HG03108 (cell line): ENCODE measurements at regions not wholly inside any gene's neighbourhood (a gene's known extent, or its start where the extent isn't known, plus 50 kb on each side); places are given as distances from the start of the nearest gene placed in this dataset.
"Not testable (repeated sequence)": the region's sequence is repeated elsewhere in the genome, so short reads cannot be mapped to it uniquely, and the experiment has no call there.

Experiments used
- ATAC-seq: cut with Tn5 transposase; IDR thresholded peaks from one replicate; pipeline ENCODE4 v1.9.1; 2021; ENCODE audit warnings: moderate library complexity; ENCODE audit not compliant: unreplicated experiment

DNA sequence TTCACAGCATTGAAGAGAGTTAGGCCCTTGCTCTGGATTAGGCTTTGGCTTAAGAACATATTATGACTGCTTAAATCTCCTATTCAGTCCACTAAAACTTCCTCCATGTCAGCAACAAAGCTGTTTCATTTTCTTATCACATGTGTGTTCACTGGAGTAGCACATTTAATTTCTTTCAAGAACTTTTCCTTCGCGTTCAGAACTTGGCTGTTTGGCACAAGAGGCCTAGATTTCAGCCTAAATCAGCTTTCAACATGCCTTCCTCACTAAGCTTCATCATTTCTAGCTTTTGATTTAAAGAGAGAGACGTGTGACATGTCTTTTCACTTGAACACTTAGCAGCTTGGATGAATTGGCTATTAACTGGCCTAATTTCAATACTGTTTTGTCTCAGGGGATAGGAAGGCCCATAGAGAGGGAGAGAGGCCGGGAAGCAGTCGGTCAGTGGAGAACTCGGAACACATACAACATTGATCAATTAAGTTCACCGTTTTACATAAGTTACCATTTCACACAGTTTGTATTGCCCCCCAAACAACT, 885.2 kb upstream of the AUTS2 start:
- ATAC-seq, result no peak

DNA sequence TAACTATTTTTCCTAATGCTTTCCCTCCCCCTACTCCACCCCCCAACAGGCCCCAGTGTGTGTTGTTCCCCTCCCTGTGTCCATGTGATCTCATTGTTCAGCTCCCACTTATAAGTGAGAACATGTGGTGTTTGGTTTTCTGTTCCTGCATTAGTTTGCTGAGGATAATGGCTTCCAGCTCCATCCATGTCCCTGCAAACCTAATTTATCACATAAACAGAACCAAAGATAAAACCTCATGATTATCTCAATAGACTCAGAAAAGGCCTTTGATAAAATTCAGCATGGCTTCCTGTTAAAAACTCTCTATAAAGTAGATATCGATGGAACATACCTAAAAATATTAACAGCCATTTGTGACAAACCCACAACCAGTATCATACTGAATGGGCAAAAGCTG, 884.1 kb upstream of the AUTS2 start:
- ATAC-seq, result not testable (repeated sequence)

DNA sequence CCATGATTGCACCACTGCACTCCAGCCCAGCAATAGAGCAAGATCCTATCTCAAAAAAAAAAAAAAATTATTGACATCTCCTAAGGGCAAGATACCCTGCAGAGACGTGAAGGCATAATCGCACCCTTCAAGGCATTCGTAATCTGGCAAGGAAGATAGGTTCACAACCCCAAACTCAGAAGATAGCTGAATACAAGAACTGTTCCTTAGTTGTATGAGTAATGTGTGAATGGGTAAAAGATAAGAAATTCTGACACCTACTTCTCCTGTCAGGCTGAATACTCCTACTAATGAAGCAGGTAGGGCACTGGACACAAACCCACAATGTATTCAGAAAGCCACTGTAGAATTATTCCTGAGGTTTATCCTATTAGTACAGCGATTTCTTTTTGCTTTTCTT, 882.4 kb upstream of the AUTS2 start:
- ATAC-seq, result no peak

DNA sequence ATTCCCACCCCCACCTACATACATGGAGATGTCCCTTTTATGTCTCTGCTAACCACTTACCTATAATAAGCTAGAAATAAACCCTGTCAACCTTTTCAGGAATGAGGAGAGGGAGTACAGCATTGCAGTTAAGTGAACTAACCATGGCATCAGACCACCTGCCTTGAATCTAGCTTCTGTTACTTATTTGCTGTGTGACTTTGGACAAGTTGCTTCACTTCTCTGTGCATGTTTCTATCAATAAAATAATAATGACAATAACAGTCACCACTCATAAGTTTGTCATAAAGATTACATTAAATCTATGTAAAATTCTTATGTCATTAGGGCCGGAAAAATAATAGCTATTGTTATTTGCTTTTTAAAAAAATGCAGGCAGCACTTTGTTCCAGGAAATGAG, 881.1 kb upstream of the AUTS2 start:
- no peak for ATAC-seq

DNA sequence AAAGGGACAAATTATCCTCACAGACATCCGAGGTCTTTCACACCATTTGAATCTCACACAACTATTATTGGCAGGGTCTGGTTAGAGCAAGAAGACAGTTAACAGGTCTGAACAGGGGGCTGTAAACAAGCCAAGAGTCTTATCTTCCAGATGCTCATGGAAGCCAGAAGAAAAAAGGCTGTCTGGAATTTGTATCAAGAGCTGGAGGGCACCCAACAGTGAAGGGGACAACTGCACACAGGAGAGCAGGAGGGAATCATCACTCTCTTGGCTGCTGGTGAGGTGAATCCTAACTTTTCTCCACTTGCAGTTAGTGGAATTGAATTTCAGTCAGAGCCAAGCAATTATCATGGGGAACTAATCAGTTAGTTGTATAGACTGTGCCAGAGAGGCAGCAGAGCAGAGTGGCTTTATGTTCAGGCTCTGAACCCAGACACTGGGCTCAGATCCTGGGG, 880.2 kb upstream of the AUTS2 start:
- ATAC-seq, result no peak

DNA sequence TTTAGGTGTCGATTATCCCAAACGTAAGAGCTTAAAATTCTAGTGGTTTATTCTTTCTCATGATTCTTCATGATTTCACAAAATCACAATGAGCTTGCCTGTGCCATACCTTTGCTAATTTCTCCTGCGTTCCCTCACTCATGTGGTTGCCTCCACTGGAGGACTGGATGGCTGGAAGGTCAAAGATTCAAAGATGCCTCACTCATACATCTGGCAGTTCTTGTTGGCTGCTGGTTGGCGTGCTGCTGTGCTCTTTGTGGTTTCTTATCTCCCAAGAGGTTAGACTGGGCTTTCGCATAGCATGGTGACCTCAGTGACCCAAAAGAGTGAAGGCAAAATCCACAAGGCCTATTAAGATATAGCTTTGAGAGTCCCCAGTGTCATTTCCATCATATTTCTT, 877.6 kb upstream of the AUTS2 start:
- ATAC-seq, result no peak

DNA sequence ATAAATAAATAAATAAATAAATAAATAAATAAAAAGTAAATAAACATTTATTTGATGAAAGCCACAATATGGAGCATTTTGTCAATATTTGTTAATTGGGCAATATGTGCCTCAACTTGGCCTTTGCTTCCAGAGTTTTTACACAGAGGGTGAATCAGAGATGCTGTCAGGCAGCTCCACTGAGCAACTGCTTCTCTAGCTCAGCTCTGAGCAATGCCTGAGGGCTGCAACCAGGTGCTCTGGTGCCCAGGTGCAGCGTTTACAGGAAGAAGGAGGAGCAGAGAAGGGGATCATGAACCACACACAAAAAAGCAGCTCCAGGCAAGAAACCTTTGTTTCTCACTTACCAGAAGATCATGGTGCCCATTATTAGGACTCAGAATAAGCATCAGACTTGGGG, 876.2 kb upstream of the AUTS2 start:
- ATAC-seq, result no peak

DNA sequence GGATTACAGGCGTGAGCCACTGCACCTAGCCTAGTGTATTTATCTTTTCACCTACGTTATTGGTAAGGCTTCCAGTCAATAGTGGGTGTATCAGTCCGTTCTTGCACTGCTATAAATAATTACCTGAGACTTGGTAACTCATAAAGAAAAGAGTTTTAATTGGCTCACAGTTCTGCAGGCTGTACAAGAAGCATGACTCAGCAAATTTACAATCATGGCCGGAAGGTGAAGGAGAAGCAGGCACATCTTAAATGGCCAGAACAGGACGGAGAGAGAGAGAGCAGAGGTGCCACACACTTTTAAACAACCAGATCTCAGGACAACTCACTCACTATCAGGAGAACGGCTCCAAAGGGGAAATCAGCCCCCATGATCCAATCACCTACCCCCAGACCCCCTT, 873.3 kb upstream of the AUTS2 start:
- no peak for ATAC-seq

DNA sequence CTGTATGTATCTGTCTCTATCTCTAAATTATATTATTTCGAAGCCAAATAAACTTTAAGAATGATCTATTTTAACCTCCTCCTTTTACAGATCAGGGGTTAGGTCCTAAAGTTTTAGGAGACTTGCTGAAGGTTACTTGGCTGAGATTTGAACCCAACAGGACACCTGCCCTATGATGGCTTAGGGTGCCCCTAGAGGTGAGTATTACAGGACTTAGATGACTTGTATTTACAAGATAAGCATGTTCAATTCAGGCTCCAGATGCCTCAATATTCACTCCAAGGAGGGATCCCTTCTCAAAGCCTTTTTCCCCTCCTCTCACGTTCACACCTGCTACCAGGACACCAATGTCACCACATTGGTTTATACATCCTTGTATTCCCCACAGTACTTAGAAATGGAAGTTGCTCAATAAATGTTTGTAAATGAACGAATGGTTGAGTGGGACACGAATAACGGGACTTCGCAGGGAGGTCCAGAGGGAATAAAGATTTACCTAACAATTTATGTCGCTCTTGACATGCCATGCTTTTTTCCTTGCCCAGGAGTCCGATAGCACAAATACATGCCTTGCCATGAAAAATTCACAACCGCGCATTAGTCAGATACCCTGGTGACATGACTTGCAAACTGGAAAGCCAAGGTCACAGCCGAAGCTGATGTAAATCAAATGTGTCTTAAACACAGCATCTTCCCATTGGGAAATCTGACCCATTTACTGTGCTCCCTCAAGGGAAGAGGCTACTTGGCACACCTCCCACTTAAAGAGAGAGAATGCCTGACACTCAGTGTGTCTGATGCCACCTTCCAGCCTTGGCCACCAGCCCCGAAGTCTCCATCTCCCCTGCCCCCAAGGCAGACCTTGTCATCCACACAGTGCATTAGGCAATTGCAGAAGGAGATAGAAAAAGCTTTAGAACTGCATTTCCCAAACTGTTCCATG, 872.2 kb upstream of the AUTS2 start:
- no peak for ATAC-seq

DNA sequence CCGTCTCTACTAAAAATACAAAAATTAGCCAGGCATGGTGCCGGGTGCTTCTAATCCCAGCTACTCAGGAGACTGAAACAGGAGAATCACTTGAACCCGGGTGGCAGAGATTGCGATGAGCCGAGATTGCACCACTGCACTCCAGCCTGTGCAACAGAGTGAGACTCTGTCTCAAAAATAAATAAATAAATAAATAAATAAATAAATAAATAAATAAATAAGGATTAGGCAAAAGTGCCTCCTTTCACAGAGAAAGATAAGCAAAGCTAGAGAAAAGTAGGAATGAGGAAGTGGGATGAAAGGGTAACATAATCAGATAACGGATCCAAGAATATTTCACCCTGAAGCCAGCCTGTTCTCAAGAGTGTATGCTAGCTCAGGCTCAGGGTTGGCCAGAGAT, 869.6 kb upstream of the AUTS2 start:
- ATAC-seq, result not testable (repeated sequence)

DNA sequence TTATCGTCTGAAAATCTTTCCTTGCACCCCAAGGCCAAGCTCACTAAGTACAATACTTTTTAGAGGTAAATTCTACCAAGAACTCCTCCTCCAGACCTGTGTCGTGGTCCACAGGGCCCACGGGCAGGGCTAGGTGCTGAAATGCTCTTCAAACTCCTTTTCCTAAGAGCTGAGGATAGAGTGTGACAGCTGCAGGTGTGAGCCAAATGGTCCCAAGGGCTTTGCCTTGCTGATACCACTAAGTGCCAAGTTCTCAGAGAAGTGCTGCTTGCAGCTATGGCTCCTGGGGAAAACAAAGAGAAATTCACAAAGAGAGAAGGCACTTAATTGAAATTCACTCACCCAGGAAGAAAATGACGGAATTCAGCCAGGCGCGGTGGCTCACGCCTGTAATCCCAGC, 868.9 kb upstream of the AUTS2 start:
- no peak for ATAC-seq

DNA sequence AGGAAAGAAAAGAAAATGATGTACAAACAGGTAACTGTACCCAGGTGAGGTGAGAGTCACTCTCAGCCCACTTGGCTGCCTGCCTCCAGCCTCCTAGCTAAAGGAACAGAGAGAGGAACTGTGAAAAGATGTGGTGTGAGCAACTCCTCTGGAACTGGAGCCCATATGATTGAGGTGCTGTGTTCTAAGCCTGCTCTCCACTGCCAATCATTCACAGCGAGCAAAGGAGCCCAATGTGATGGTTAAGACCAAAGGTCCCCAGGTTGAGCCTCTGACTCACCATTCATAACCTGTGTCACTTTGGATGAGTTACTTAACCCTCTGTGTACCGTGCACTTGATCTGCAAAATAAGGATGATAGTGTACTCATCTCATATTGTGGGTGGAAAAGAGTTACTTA, 868.1 kb upstream of the AUTS2 start:
- no peak for ATAC-seq

DNA sequence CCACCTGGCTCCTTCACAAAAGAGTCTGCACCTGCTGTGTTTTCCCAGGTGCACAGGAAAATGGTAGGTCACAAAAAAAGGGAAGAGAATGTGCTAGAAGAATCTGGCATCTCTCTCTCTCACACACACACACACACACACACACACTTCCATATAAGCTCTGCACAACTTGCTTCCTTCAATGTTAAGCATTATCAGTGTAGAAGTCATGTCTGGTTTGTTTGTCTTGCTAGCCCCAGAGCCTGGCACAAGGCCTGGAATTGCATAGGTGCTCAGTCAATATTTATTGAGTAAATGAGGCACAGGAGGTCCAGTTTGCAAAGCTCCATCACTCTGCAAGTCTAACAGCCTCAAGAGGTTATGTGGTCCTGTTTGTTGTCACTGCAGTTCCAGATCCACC, 867.3 kb upstream of the AUTS2 start:
- ATAC-seq, result no peak

DNA sequence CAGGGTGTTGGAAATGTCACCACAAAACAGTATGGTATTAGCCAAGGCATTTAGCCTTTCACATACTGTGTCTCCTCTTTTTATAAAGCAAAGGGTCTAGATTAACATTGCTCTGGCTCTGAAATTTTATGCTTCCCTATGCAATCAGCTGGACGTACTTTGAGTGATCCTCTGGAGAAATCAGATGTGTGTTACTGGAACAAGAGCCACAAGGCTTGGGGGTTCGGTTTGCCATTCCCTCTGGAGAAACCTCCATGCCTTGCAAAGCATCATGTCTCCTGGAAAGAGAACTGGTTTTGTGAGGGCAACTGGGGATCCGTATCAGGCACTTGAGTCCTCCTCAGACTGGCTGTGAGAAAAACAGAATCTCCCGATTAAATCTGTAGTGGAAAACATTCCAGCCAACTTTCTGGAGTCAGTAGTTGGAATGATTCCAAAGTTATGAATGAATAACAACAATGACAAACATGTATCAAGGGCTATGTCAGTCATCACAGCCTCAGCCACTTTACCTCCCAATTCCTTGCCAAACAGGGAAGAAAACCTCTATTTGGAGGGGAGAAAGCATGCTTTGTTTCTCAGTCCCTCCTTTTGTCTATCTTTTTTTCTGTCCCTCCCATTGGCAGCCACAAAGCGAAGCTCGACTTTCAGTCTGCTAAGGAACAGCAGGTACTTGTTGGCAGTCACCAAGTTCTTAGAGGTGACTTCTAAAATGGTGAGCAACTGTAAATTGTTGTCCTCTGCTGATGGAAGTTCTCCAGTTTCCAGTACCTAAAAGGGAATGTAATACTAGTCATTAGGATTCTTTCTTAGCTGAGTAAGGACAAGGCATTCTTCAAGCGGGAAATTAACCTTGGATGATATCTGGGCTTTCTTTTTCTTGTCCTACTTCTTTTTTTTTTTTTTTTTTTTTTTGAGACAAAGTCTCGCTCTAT, 864.8 kb upstream of the AUTS2 start:
- no peak for ATAC-seq

DNA sequence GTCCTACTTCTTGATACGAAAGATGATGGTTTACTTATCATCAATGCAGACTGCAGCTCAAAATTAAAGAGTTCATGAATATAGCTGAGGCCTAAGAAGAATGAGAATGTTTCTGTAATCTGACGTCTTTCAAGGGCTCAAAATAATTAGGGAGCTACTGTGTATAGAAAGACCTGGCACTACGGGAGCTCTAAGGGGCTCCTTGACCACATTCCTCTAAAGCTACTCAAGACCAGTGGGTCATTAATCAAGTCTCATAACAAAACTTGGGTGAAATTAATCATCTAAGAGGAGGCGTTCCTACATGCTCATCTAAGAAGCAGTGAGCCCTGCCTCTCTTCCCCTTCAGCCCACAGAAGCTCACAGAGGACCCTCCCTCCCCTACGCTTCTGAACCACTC, 863.8 kb upstream of the AUTS2 start:
- ATAC-seq, result no peak

DNA sequence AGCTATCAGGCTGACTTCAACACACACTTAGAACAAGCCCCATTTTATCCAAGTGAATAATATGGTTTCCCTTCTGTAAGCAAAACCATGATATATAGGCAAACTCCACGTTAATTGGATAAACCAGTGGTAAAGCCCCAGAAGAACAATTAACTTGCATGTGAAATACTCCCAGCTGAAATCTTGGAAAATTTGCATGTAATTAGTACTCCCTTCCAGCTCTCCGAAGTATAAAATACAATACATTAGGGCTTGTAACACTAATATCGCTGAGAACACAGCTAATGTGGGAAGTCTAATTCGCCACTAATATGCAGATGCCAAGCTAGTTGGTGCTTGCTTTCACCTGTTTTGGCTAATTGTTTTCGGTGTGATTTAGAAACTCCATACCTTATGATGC, 859.0 kb upstream of the AUTS2 start:
- no peak for ATAC-seq

DNA sequence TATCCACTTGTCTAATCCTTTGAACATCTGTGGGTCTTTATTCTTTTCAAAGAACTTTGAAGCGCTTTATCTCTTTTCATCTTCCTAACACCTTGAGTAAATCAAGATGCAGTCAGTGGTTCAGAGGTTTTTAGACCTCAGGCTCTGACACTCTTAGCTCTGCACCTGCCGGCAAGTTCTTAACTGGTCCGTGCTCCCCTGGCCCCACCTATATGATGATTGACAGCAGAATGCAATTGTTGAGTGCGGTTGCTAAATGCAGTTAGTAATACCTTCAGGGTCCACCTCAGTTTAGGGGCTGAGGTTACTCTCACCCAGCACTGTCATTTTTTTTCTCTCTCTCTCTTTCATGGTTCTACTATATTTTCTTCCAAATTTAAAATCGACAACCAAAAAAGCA, 854.2 kb upstream of the AUTS2 start:
- ATAC-seq, result no peak

DNA sequence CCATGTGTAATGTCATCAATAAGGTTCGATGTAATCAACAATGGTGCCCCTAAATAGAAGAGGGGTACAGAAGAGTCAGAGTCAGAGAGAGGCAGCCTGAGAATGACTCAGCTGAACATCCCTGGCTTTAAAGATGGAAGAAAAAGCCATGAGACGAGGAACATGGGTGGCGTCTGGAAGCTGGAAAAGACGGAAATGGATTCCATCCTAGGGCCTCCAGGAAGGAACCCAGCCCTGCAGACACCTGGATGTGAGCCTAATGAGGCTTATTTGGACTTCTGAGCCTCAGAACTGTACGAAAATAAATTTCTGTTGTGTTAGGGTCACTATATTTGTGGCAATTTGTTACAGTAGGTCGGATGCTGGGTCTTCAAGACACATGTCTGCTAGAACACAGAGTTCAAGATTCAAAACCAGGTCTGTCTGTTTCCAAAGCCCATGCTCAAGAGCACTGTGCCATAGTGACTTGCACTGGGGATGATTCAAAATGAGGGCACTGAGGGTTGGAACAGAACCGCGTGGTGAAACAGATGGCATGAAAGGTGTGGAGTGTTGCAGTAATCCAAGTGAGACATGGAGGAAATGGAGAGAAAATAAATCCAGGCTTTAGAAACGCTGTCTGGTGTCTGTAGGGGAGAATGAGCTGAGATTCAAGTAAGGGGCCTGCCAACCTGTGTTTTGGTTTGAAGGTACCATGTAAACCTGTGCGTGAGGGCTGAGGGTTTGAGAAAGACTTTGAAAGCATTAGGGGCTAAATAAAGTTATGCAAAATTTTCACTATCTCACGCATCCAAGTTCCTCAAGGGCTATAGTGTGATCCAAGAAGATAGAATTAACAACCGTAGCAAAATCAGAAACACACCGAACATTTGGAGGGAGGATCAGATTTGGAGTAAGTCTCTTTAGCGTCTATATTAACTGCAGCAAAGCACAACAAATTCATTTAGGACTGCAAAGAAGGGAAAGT, 849.1 kb upstream of the AUTS2 start:
- ATAC-seq, result no peak

DNA sequence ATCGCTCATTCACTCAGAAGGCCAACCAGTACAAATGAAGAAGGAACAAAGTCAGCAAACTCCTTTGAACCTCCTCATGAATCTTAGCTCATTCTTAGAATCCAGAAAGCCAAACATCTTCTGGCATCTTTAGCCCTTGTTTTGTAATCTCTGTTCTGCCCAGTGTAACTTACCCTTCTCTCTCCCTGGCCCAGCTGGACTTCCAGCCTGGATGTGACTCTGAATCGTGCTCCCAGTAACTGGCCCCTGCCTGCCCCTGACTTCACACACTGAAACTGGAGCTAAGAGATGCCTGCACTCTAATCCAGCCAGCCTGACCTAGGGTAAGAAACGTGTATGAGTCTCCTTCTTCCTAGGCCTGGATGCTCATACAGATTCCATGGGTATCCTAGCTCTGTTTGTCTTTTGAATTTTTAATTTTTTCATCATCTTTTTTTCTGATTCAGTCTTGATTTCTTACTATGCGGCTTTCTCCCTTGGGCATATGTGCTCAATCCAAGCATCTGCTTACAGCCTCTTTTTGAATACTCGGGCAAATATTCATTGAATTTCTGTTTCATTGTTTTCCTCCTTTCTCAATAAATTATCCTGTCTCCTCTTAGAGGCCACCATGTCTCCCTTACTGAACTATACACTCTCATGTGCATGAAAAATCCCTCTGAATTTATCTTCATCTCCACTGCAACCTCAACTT, 845.6 kb upstream of the AUTS2 start:
- no peak for ATAC-seq

DNA sequence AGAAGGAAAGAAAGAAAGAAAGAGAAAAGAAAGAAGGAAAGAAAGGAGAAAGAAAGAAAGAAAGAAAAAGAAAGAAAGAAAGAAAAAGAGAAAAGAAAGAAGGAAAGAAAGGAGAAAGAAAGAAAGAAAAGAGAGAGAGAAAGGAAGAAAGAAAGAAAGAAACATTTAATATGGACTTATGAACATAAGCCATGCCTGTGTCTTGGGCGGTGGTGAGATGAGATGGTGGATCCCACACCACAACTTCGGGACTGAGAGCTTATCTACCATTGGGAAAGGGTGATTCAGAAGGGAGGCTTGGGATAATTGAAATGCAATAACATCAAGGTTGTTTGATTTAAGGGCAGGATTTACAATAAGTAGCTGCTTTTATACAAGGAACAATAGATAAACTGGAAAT, 843.9 kb upstream of the AUTS2 start:
- ATAC-seq, result no peak
